ENCODE measurements at regions not wholly inside any gene's neighbourhood (a gene's known extent, or its start where the extent isn't known, plus 50 kb on each side); places are given as distances from the start of the nearest gene placed in this dataset.

GRCh38 chrY:12981074-12981473, 76.4 kb downstream of the DDX3Y start:
- DNase-seq, result no peak
- WGBS, 2 donors, result 83% methylated on average over 1 of the region's 2 CpGs; no CpG with 5 or more reads in 1 of the 2 donors
- H3K27ac ChIP-seq, result no peak overlapping the region
- no peak for TF ChIP-seq POLR2A (IDR thresholded peaks at IDR 0.05)
- TF ChIP-seq CTCF (IDR thresholded peaks at IDR 0.05), result no peak
- H3K27me3 ChIP-seq, result no peaks in the 10 kb centered on the region
- no peaks in the 10 kb centered on the region for H3K4me1 ChIP-seq
- no peak overlapping the region for H3K4me3 ChIP-seq
- intact Hi-C loops (cut with DNase I), result no loop called here
- no peaks in the 10 kb centered on the region for H3K36me3 ChIP-seq
- no peaks in the 10 kb centered on the region for H3K9me3 ChIP-seq

- intact Hi-C loops (cut with DNase I), result no loop called here
- TF ChIP-seq POLR2A (IDR thresholded peaks at IDR 0.05) (no peak), CTCF (IDR thresholded peaks at IDR 0.05) (no peak)
- WGBS, 2 donors, result 88% methylated on average over 1 of the region's 2 CpGs; no CpG with 5 or more reads in 1 of the 2 donors
Observed at GRCh38 chrY:12982249-12982829, 77.7 kb downstream of the DDX3Y start.

GRCh38 chrY:12984637-12985344, 80.1 kb downstream of the DDX3Y start:
- Histone ChIP-seq H3K9me3 (no peaks in the 10 kb centered on the region), H3K4me1 (no peaks in the 10 kb centered on the region), H3K36me3 (no peaks in the 10 kb centered on the region), H3K27me3 (no peaks in the 10 kb centered on the region), H3K27ac (no peak overlapping the region), H3K4me3 (no peak overlapping the region)
- TF ChIP-seq CTCF (IDR thresholded peaks at IDR 0.05), result no peak
- no peak for TF ChIP-seq POLR2A (IDR thresholded peaks at IDR 0.05)
- DNase-seq, result no peak
- intact Hi-C loops (cut with DNase I), result no loop called here
- no CpG with 5 or more reads among the region's 5 CpGs for WGBS, 2 donors

More at GRCh38 chrY:12982249-12982829, 77.7 kb downstream of the DDX3Y start:
- no peak overlapping the region for H3K4me3 ChIP-seq
- no peak overlapping the region for H3K27ac ChIP-seq
- H3K9me3 ChIP-seq, result no peaks in the 10 kb centered on the region
- H3K27me3 ChIP-seq, result no peaks in the 10 kb centered on the region
- H3K4me1 ChIP-seq, result no peaks in the 10 kb centered on the region
- DNase-seq, result no peak
- no peaks in the 10 kb centered on the region for H3K36me3 ChIP-seq

- H3K27ac ChIP-seq, result no peak overlapping the region
- no peaks in the 10 kb centered on the region for H3K4me1 ChIP-seq
- H3K36me3 ChIP-seq, result no peaks in the 10 kb centered on the region
- WGBS, 2 donors, result 58% methylated on average over 4 of the region's 5 CpGs; no CpG with 5 or more reads in 1 of the 2 donors
- no peak overlapping the region for H3K4me3 ChIP-seq
- no peak for TF ChIP-seq POLR2A (IDR thresholded peaks at IDR 0.05)
- TF ChIP-seq CTCF (IDR thresholded peaks at IDR 0.05), result no peak
- H3K9me3 ChIP-seq, result no peaks in the 10 kb centered on the region
- H3K27me3 ChIP-seq, result no peaks in the 10 kb centered on the region
- intact Hi-C loops (cut with DNase I), result no loop called here
- no peak for DNase-seq
Observed at GRCh38 chrY:13017493-13017892, 112.8 kb downstream of the DDX3Y start.

- no peaks in the 10 kb centered on the region for H3K36me3 ChIP-seq
- no peak for DNase-seq
- H3K4me3 ChIP-seq, result no peak overlapping the region
- H3K27me3 ChIP-seq, result no peaks in the 10 kb centered on the region
- H3K9me3 ChIP-seq, result no peaks in the 10 kb centered on the region
- no peak for TF ChIP-seq POLR2A (IDR thresholded peaks at IDR 0.05)
- TF ChIP-seq CTCF (IDR thresholded peaks at IDR 0.05), result no peak
- intact Hi-C loops (cut with DNase I), result no loop called here
- no peak overlapping the region for H3K27ac ChIP-seq
- WGBS, 2 donors, result 60% methylated on average over 3 of the region's 3 CpGs; no CpG with 5 or more reads in 1 of the 2 donors
- H3K4me1 ChIP-seq, result no peaks in the 10 kb centered on the region
Observed at GRCh38 chrY:13019486-13019885, 114.8 kb downstream of the DDX3Y start.

All from esophagus squamous epithelium (tissue), 5 donors.